ENCODE measurements at regions not wholly inside any gene's neighbourhood (a gene's known extent, or its start where the extent isn't known, plus 50 kb on each side); places are given as distances from the start of the nearest gene placed in this dataset.

GRCh38 chr1:36738245-36738644 is 255.5 kb upstream of the CSF3R start:
- no peak for TF ChIP-seq CTCF (IDR thresholded peaks at IDR 0.05)
- TF ChIP-seq POLR2A (IDR thresholded peaks at IDR 0.05): no peak
- no peak for TF ChIP-seq POLR2AphosphoS5 (IDR thresholded peaks at IDR 0.05)

All from prostate gland (tissue), 2 donors.